ENCODE measurements at regions not wholly inside any gene's neighbourhood (a gene's known extent, or its start where the extent isn't known, plus 50 kb on each side); places are given as distances from the start of the nearest gene placed in this dataset.

- TF ChIP-seq, protein P1, sequence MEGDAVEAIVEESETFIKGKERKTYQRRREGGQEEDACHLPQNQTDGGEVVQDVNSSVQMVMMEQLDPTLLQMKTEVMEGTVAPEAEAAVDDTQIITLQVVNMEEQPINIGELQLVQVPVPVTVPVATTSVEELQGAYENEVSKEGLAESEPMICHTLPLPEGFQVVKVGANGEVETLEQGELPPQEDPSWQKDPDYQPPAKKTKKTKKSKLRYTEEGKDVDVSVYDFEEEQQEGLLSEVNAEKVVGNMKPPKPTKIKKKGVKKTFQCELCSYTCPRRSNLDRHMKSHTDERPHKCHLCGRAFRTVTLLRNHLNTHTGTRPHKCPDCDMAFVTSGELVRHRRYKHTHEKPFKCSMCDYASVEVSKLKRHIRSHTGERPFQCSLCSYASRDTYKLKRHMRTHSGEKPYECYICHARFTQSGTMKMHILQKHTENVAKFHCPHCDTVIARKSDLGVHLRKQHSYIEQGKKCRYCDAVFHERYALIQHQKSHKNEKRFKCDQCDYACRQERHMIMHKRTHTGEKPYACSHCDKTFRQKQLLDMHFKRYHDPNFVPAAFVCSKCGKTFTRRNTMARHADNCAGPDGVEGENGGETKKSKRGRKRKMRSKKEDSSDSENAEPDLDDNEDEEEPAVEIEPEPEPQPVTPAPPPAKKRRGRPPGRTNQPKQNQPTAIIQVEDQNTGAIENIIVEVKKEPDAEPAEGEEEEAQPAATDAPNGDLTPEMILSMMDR (IDR thresholded peaks at IDR 0.05) = no peak
- DNase-seq (no peak), ATAC-seq (no peak)
- H3K4me1 ChIP-seq = no peaks in the 10 kb centered on the region
- H3K36me3 ChIP-seq = no peaks in the 10 kb centered on the region
- H3K4me3 ChIP-seq = no peak overlapping the region
- H3K27me3 ChIP-seq = no peaks in the 10 kb centered on the region
- intact Hi-C loops (cut with DNase I) = no loop called here
- peaks cover 0 to 16% of the 10 kb centered on the region in 2 donors for H3K9me3 ChIP-seq
- no peak overlapping the region for H3K27ac ChIP-seq
Measured at GRCh38 chr7:110522061-110522760, 568.7 kb upstream of the LRRN3 start.

DNA sequence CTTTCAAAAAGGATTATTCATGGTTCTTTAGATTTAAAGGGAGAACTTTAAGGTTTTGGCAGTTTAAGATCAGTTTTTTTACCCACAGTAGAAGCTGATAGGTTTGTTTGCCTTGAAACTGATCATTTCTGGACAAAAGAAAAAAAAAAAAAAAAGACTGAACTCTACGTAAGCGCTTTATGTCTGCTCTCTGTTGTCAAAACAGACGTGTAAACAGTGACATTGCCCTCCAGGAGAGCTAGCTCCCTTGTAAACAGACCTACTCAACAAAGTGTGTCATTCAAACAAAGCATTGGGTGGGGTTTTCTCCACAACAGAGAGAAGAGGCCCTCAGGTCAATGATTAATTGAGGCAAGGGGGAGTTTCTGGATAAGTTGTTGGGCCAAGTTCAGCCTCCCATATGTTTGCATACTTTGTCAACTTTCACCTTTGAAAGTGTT is 568.1 kb upstream of the LRRN3 start:
- ATAC-seq = no peak
- Histone ChIP-seq H3K4me1 (no peaks in the 10 kb centered on the region), H3K27ac (no peak overlapping the region), H3K9me3 (peaks cover 0 to 16% of the 10 kb centered on the region in 2 donors), H3K36me3 (no peaks in the 10 kb centered on the region), H3K27me3 (no peaks in the 10 kb centered on the region), H3K4me3 (no peak overlapping the region)
- TF ChIP-seq, protein P1 (IDR thresholded peaks at IDR 0.05) = no peak
- DNase-seq = peak in 1 of 4 donors; percentile 21
- intact Hi-C loops (cut with DNase I) = no loop called here

DNA sequence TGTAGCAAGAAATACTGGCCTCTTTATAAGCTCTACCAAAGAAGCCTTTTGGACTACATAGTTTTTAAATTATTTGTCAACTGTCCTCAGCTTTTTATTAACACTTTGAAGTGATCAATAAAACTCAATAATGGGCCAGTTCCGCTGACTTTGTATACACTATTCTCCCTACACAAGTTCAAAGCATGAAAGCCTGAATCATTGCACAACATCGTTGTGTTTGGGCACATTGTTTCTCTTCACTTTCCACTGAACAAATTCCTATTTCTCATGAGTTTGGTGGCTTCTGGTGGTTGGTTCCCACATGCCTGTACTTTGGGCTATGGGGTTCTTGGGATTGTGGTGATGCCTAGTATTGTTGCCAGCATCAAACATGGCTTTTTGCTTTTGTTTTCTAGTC is 561.8 kb upstream of the LRRN3 start:
- Histone ChIP-seq H3K27me3 (no peaks in the 10 kb centered on the region), H3K27ac (no peak overlapping the region), H3K4me1 (no peaks in the 10 kb centered on the region), H3K9me3 (peaks cover 0 to 3% of the 10 kb centered on the region in 2 donors), H3K36me3 (no peaks in the 10 kb centered on the region), H3K4me3 (no peak overlapping the region)
- ATAC-seq = no peak
- intact Hi-C loops (cut with DNase I) = no loop called here
- no peak for DNase-seq
- TF ChIP-seq, protein P1 (IDR thresholded peaks at IDR 0.05) = no peak

DNA sequence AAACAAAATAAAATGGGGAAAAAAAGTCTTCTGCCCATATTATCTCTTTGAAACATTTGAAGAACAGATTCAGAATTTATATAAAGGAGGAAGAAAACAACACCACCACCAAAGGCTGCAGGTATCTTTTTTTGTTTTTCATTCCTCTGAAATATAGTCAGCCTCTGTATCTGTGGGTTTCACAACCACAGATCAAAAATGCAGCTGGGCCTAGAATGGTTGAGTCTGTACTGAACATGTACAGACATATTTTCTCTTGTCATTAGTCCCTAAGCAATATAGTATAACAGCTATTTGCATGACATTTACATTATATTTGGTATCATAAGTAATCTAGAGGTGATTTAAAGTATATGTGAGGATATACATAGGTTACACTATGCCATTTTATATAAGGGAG is 559.7 kb upstream of the LRRN3 start:
- H3K27me3 ChIP-seq = no peaks in the 10 kb centered on the region
- peaks cover 0 to 3% of the 10 kb centered on the region in 2 donors for H3K9me3 ChIP-seq
- no peaks in the 10 kb centered on the region for H3K36me3 ChIP-seq
- H3K4me3 ChIP-seq = no peak overlapping the region
- ATAC-seq = no peak
- no peaks in the 10 kb centered on the region for H3K4me1 ChIP-seq
- DNase-seq = no peak
- intact Hi-C loops (cut with DNase I) = no loop called here
- TF ChIP-seq, protein P1 (IDR thresholded peaks at IDR 0.05) = no peak
- H3K27ac ChIP-seq = no peak overlapping the region

DNA sequence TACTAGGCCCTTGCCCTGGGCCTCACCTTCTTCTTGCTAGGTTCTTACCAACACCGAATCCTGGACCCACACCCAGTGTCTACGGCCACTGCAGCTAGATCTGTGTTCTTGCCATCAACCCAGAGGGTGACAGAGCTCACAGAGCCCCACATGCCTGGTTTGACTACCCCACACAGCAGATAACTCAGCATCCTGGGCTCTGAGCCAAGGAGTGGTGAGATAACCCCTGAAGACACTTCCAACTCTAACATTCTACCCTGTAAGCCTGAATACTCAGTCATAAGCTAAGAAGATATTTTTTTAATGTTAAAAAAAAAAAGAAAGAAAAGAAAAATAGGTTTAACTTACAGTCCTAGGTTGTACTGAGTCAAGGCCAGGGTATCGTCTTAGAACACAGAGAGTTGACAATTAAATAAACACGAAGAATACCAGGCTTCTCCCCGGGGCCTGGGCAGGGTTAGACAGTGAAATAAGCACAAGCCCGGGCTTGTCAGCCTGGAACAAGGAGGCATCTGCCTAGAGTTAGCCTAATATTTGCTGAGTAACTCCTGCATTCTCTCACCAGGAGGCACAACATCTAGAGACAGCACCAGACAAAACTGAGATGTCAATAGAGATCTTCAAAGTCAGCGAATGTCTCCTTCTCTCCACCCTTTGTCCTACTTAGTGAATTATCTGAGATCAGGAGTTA is 556.5 kb upstream of the LRRN3 start:
- H3K36me3 ChIP-seq = no peaks in the 10 kb centered on the region
- TF ChIP-seq, protein P1 (IDR thresholded peaks at IDR 0.05) = no peak
- ATAC-seq (no peak), DNase-seq (no peak)
- H3K4me1 ChIP-seq = no peaks in the 10 kb centered on the region
- no peak overlapping the region for H3K4me3 ChIP-seq
- H3K27me3 ChIP-seq = no peaks in the 10 kb centered on the region
- H3K9me3 ChIP-seq = peaks cover 0 to 3% of the 10 kb centered on the region in 2 donors
- intact Hi-C loops (cut with DNase I) = no loop called here
- H3K27ac ChIP-seq = no peak overlapping the region
